DOHH2 (cell line): ENCODE measurements at regions not wholly inside any gene's neighbourhood (a gene's known extent, or its start where the extent isn't known, plus 50 kb on each side); places are given as distances from the start of the nearest gene placed in this dataset.

Experiments
- EZH2phosphoT487 ChIP-seq: fragments of 200-600 bp; sonication (generic); IDR thresholded peaks from 2 replicates; pipeline ENCODE4 v1.6.1; 2017; ENCODE audit warnings: borderline replicate concordance, mild to moderate bottlenecking, antibody characterized with exemption, low read length, moderate library complexity, mixed read lengths
- TF ChIP-seq, protein P1 (sequence below): fragments of 200-600 bp; sonication (generic); IDR thresholded peaks from one replicate; pipeline ENCODE4 v1.5.1; 2014; ENCODE audit warnings: antibody characterized with exemption, mild to moderate bottlenecking, low read depth, low read length; ENCODE audit not compliant: poor library complexity, severe bottlenecking

DNA sequence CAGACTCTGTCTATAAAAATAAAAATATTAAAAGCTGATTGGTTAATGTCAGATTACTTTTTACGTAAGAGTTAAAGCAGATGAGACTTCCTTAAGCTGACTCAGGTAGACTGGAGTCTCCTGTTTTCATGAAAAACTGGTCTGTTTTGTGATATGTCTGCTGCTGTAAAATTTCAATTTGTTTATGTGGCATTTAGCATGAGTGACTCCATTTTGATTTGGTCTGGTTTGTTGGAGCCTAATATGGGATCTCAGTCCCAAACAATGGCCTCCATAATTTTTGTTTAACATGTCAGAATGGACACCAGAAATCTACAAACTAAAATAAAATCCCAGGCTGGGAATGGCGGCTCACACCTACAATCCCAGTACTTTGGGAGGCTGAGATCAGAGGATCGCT, 57.8 kb upstream of the LEKR1 start:
- TF ChIP-seq, protein P1, sequence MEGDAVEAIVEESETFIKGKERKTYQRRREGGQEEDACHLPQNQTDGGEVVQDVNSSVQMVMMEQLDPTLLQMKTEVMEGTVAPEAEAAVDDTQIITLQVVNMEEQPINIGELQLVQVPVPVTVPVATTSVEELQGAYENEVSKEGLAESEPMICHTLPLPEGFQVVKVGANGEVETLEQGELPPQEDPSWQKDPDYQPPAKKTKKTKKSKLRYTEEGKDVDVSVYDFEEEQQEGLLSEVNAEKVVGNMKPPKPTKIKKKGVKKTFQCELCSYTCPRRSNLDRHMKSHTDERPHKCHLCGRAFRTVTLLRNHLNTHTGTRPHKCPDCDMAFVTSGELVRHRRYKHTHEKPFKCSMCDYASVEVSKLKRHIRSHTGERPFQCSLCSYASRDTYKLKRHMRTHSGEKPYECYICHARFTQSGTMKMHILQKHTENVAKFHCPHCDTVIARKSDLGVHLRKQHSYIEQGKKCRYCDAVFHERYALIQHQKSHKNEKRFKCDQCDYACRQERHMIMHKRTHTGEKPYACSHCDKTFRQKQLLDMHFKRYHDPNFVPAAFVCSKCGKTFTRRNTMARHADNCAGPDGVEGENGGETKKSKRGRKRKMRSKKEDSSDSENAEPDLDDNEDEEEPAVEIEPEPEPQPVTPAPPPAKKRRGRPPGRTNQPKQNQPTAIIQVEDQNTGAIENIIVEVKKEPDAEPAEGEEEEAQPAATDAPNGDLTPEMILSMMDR = no peak
- TF ChIP-seq EZH2phosphoT487 = no peak
